SK-N-MC (cell line): ENCODE measurements at regions not wholly inside any gene's neighbourhood (a gene's known extent, or its start where the extent isn't known, plus 50 kb on each side); places are given as distances from the start of the nearest gene placed in this dataset.

Experiments
- EZH2 ChIP-seq: fragments of 200-600 bp; sonication (generic); IDR thresholded peaks from one replicate; pipeline ENCODE4 v1.6.1; 2017; ENCODE audit warnings: antibody characterized with exemption
- FOXP2 ChIP-seq: optimal IDR thresholded peaks from 2 replicates; pipeline ENCODE3; 2011; ENCODE audit warnings: mild to moderate bottlenecking, moderate library complexity; ENCODE audit not compliant: insufficient read depth; ENCODE audit errors: extremely low read length, control extremely low read depth
- POLR2AphosphoS5 ChIP-seq: IDR thresholded peaks from 2 replicates; pipeline ENCODE4 v1.6.1; 2012; ENCODE audit warnings: mild to moderate bottlenecking, low read depth, low read length, borderline replicate concordance

- TF ChIP-seq POLR2AphosphoS5, result peak; percentile 48; the same call in 1 of the 2 replicates
- TF ChIP-seq EZH2, result no peak
- TF ChIP-seq FOXP2, result no peak
Observed at GRCh38 chrX:5752831-5753230, 475.8 kb downstream of the NLGN4X start.
